ENCODE measurements at regions not wholly inside any gene's neighbourhood (a gene's known extent, or its start where the extent isn't known, plus 50 kb on each side); places are given as distances from the start of the nearest gene placed in this dataset.

DNA sequence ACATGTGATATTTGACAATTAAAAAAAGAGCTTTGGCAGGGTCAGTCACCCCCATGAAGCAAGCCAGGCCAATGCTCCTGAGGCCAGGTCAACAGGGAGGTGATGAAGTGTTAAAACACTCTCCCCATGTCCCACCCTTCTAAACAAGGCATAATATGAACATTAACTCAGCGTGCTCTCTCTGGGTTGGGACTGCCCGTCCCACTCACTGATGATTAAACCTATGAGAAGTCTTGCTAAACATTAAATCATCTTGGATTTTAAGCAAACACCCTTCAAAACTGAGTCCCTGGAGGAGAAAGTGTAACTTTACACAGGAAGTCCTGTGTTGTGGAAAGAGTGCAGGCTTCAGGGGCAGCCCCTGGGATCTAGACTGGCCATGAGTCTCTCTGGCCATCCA is 558.5 kb downstream of the CD83 start:
- TF ChIP-seq TAF1 (IDR thresholded peaks at IDR 0.05; ENCODE audit: borderline replicate concordance, insufficient read depth, low read length) = no peak
- no peak for TF ChIP-seq SIN3A (IDR thresholded peaks at IDR 0.05; ENCODE audit: borderline replicate concordance, insufficient read depth, low read length)
- TF ChIP-seq POLR2AphosphoS5 (IDR thresholded peaks at IDR 0.05; ENCODE audit: low read depth, low read length) = no peak

DNA sequence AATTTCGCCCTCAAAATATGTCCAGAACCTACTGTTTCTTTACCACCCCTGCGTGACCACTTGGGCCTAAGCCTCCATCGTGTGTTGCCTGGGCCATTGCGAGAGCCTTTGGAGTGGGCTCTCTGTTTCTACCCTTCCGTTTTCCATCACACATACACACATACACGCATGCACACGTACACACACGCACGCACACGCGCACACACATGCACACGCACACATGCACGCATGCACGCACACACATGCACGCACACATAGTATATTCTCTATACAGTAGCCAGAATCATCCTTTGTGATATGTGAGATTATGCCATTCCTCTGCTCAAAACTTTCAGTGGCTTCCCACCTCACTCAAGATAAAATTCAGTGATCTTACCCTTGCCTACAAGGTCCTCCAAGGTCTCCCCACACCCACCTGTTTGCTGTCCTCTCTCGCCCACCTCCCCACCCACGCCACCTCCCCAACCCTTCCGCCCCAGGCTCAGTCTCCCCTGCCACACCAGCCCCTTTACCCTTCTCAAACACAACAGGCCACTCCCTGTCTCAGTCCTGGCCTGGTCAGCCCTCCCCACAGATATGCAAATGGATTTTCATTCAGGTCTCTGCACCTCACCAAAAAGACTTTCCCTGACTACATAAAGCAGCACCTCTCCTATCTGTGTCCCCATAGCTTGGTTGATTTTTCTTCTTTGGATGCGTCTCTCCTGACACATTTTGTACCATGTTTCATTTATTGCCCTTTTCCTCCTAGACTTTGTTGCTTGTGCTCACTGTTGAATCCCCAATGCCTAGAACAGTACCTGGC is 559.6 kb downstream of the CD83 start:
- no peak for TF ChIP-seq FOXP2 (optimal IDR thresholded peaks at IDR 0.05; ENCODE audit: borderline replicate concordance, extremely low read depth, extremely low read length, insufficient read depth)
- TF ChIP-seq SIN3A (IDR thresholded peaks at IDR 0.05; ENCODE audit: borderline replicate concordance, insufficient read depth, low read length) = no peak
- TF ChIP-seq, protein P1, sequence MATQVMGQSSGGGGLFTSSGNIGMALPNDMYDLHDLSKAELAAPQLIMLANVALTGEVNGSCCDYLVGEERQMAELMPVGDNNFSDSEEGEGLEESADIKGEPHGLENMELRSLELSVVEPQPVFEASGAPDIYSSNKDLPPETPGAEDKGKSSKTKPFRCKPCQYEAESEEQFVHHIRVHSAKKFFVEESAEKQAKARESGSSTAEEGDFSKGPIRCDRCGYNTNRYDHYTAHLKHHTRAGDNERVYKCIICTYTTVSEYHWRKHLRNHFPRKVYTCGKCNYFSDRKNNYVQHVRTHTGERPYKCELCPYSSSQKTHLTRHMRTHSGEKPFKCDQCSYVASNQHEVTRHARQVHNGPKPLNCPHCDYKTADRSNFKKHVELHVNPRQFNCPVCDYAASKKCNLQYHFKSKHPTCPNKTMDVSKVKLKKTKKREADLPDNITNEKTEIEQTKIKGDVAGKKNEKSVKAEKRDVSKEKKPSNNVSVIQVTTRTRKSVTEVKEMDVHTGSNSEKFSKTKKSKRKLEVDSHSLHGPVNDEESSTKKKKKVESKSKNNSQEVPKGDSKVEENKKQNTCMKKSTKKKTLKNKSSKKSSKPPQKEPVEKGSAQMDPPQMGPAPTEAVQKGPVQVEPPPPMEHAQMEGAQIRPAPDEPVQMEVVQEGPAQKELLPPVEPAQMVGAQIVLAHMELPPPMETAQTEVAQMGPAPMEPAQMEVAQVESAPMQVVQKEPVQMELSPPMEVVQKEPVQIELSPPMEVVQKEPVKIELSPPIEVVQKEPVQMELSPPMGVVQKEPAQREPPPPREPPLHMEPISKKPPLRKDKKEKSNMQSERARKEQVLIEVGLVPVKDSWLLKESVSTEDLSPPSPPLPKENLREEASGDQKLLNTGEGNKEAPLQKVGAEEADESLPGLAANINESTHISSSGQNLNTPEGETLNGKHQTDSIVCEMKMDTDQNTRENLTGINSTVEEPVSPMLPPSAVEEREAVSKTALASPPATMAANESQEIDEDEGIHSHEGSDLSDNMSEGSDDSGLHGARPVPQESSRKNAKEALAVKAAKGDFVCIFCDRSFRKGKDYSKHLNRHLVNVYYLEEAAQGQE (IDR thresholded peaks at IDR 0.05; ENCODE audit: insufficient read depth in 1 of 2, low read depth in 2 of 2, low read length in 2 of 2) = no peak
- no peak for TF ChIP-seq TAF1 (IDR thresholded peaks at IDR 0.05; ENCODE audit: borderline replicate concordance, insufficient read depth, low read length)
- TF ChIP-seq POLR2AphosphoS5 (IDR thresholded peaks at IDR 0.05; ENCODE audit: low read depth, low read length) = no peak

DNA sequence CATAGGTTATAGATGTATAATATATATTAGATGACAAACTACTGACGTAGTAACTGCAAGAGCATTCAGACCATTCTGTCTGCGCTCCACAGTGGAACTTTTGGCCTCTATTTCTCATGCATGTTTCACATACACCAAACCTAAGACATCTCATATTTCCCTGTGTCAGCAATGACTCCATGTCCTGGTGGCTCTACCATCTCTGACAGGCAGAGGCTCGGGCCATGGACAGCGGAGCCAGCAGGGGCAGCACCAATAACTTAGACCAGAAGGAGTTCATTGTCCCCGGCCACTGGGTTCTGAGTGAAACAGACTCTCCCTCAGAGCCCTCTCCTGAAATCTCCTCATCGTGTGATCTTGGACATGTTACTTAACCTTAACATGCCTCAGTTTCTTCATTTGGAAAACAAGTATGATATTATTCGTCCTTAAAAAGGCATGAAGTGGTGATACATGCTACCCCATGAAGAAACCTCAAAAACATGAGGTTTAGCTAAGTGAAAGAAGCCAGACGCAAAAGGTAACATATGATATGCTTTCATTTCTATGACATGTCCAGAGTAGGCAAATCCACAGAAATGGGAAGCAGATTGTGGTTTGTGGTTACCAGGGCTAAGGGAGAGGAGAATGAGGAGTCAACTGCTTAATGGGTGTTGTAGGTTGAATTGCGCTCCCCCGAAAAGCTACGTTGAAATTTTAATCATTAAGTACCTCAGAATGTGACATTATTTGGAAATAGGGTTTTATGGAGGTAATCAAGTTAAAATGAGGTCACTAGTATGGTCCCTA is 564.0 kb upstream of the JARID2 start:
- no peak for TF ChIP-seq POLR2AphosphoS5 (IDR thresholded peaks at IDR 0.05; ENCODE audit: low read depth, low read length)
- TF ChIP-seq FOXP2 (optimal IDR thresholded peaks at IDR 0.05; ENCODE audit: borderline replicate concordance, extremely low read depth, extremely low read length, insufficient read depth) = no peak
- TF ChIP-seq, protein P1 (IDR thresholded peaks at IDR 0.05; ENCODE audit: insufficient read depth in 1 of 2, low read depth in 2 of 2, low read length in 2 of 2) = no peak
- TF ChIP-seq TAF1 (IDR thresholded peaks at IDR 0.05; ENCODE audit: borderline replicate concordance, insufficient read depth, low read length) = no peak
- no peak for TF ChIP-seq SIN3A (IDR thresholded peaks at IDR 0.05; ENCODE audit: borderline replicate concordance, insufficient read depth, low read length)

DNA sequence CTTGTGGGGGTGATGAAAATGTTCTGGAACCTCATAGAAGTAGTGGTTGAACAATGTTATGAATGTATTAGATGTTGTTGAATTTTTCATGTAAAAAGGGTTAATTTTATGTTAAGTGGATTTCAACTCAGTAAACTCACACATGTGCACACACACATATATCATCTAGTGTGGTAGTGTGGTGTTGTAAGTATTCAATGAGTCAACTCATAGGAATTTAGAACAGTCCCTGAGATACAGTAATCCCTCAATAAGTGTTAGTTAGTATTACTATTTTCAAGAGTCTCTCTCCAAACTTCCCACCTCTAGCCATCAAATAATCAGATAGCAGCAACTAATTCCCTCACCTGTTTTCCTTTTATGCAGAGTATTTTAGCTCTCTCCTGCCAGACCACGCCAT is 563.1 kb upstream of the JARID2 start:
- TF ChIP-seq POLR2AphosphoS5 (IDR thresholded peaks at IDR 0.05; ENCODE audit: low read depth, low read length) = no peak
- TF ChIP-seq, protein P1 (IDR thresholded peaks at IDR 0.05; ENCODE audit: insufficient read depth in 1 of 2, low read depth in 2 of 2, low read length in 2 of 2) = no peak
- TF ChIP-seq TAF1 (IDR thresholded peaks at IDR 0.05; ENCODE audit: borderline replicate concordance, insufficient read depth, low read length) = no peak
- no peak for TF ChIP-seq SIN3A (IDR thresholded peaks at IDR 0.05; ENCODE audit: borderline replicate concordance, insufficient read depth, low read length)
- TF ChIP-seq FOXP2 (optimal IDR thresholded peaks at IDR 0.05; ENCODE audit: borderline replicate concordance, extremely low read depth, extremely low read length, insufficient read depth) = no peak

DNA sequence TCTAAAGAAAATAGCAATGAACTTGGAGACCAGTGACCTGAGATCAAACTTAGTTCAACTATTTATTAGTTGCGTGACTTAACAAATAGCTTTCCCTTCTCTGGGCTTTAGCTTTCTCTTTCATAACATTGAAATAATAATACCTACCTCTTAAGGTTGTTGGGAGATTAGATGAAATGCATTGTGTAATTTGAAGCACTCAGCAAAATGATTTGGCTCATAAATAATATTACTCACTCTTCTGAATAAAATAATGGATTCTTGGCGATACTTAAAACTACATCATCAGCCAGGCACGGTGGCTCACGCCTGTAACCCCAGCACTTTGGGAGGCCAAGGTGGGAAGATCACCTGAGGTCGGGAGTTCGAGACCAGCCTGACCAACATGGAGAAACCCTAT is 556.2 kb upstream of the JARID2 start:
- TF ChIP-seq, protein P1 (IDR thresholded peaks at IDR 0.05; ENCODE audit: insufficient read depth in 1 of 2, low read depth in 2 of 2, low read length in 2 of 2) = no peak
- no peak for TF ChIP-seq TAF1 (IDR thresholded peaks at IDR 0.05; ENCODE audit: borderline replicate concordance, insufficient read depth, low read length)
- no peak for TF ChIP-seq POLR2AphosphoS5 (IDR thresholded peaks at IDR 0.05; ENCODE audit: low read depth, low read length)
- no peak for TF ChIP-seq SIN3A (IDR thresholded peaks at IDR 0.05; ENCODE audit: borderline replicate concordance, insufficient read depth, low read length)
- no peak for TF ChIP-seq FOXP2 (optimal IDR thresholded peaks at IDR 0.05; ENCODE audit: borderline replicate concordance, extremely low read depth, extremely low read length, insufficient read depth)
